ENCODE measurements at regions not wholly inside any gene's neighbourhood (a gene's known extent, or its start where the extent isn't known, plus 50 kb on each side); places are given as distances from the start of the nearest gene placed in this dataset.

DNA sequence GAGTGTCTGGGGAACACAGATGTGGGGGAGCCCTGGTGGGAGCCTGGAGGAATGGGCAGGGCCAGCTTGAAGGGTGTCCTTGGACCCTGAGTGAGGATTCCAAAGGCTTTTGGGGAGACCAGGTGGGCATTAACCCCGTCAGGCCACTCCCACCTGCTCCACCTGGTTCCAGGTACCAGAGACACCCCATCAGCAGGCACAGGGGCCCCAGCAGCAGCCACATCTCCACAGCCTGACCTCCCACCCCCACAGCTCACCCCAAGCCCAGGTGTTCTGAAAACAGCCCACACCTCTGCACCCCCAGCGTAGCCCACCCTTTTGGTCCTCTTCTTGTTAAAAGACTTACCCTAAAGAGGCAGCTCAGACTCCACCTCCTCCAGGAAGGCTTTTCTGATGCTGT lies 102.1 kb upstream of the PRR20G start:
- Histone ChIP-seq H2BK5ac (ENCODE audit: low read depth, low read length, poor library complexity, severe bottlenecking) (no peak overlapping the region), H3K4me3 (ENCODE audit: insufficient read depth, low read depth, low read length) (no peak overlapping the region), H2AK5ac (ENCODE audit: low read depth, low read length) (no peak overlapping the region), H3K4me1 (ENCODE audit: control insufficient read depth, insufficient read depth, low read length) (no peaks in the 10 kb centered on the region), H3K27ac (ENCODE audit: insufficient read depth, low read length) (no peak overlapping the region), H3K36me3 (ENCODE audit: control insufficient read depth, insufficient read depth, low read length) (no peaks in the 10 kb centered on the region), H3K56ac (ENCODE audit: extremely low read depth, insufficient read depth, low read length) (no peak overlapping the region), H3K27me3 (ENCODE audit: control insufficient read depth, insufficient read depth, low read length) (peaks cover 9% of the 10 kb centered on the region), H2BK15ac (ENCODE audit: low read depth, low read length) (no peak overlapping the region), H3K23ac (ENCODE audit: low read depth, low read length) (no peak overlapping the region), H2BK120ac (ENCODE audit: low read depth, low read length) (no peak overlapping the region), H3K9me1 (ENCODE audit: insufficient read depth, low read length) (no peaks in the 10 kb centered on the region), H3K79me1 (ENCODE audit: low read depth in 1 of 2, low read length in 2 of 2) (no peaks in the 10 kb centered on the region), H4K20me1 (ENCODE audit: insufficient read depth, low read length) (no peaks in the 10 kb centered on the region), H2AFZ (replicated peaks; ENCODE audit: low read length, poor library complexity) (no peak overlapping the region), H3K14ac (replicated peaks; ENCODE audit: low read depth, low read length) (no peak overlapping the region), H3K4me2 (ENCODE audit: low read depth, low read length) (no peak overlapping the region), H4K5ac (ENCODE audit: low read depth, low read length) (no peak overlapping the region), H2BK20ac (ENCODE audit: low read depth, low read length) (no peak overlapping the region), H3K18ac (ENCODE audit: low read depth, low read length) (no peak overlapping the region), H2AK9ac (replicated peaks; ENCODE audit: low read depth, low read length, poor library complexity) (no peak overlapping the region), H4K8ac (ENCODE audit: low read depth in 2 of 2, low read length in 2 of 2) (no peak overlapping the region), H3K9ac (ENCODE audit: low read depth, low read length) (no peak overlapping the region), H4K91ac (ENCODE audit: insufficient read depth, low read depth, low read length) (no peak overlapping the region), H3K9me3 (ENCODE audit: control insufficient read depth, insufficient read depth, low read length) (no peaks in the 10 kb centered on the region), H3K4ac (ENCODE audit: low read depth, low read length) (no peak overlapping the region)
- no peak for ATAC-seq (ENCODE audit: low read depth)
- TF ChIP-seq RFX5 (IDR thresholded peaks at IDR 0.05; ENCODE audit: low read depth, low read length) (no peak), NFE2L2 (IDR thresholded peaks at IDR 0.05; ENCODE audit: low read depth, low read length) (no peak), SMC3 (IDR thresholded peaks at IDR 0.05; ENCODE audit: low read depth, low read length) (no peak), CHD1 (IDR thresholded peaks at IDR 0.05; ENCODE audit: low read depth, low read length) (no peak), MAFK (IDR thresholded peaks at IDR 0.05; ENCODE audit: low read depth, low read length) (no peak), CEBPB (IDR thresholded peaks at IDR 0.05; ENCODE audit: low read depth, low read length) (no peak)
- dilution Hi-C loops (cut with HindIII; ENCODE audit: low sequenced_read_pairs, unreplicated experiment) = no loop called here
- intact Hi-C loops (cut with micrococcal nuclease) = no loop called here
- in situ Hi-C loops (cut with MboI; ENCODE audit: low sequenced_read_pairs) = no loop called here
- WGBS, 2 experiments (ENCODE audit: extremely low coverage in 2 of 2, insufficient read length in 1 of 2) = 67% methylated on average over 2 of the region's 2 CpGs; no CpG with 5 or more reads in 1 of the 2 experiments
- CTCF ChIA-PET = no interaction called here
- POLR2A ChIA-PET (ENCODE audit: unreplicated experiment) = no interaction called here
- BruUV-seq (replicated peaks) = no TSS peak
- no peak for DNase-seq

All from IMR-90 (cell line).